B cell (primary cell): ENCODE measurements at regions not wholly inside any gene's neighbourhood (a gene's known extent, or its start where the extent isn't known, plus 50 kb on each side); places are given as distances from the start of the nearest gene placed in this dataset.

Experiments used
- EZH2 ChIP-seq: IDR thresholded peaks from 2 replicates; pipeline ENCODE4 v1.6.1; 2012; ENCODE audit warnings: borderline replicate concordance, low read depth, mild to moderate bottlenecking, moderate library complexity, low read length; ENCODE audit not compliant: insufficient read depth, poor library complexity, severe bottlenecking
- TF ChIP-seq, protein P1 (sequence below): fragments of 200-600 bp; IDR thresholded peaks from one replicate; pipeline ENCODE4 v1.8.0; 2022; ENCODE audit warnings: antibody characterized with exemption, mild to moderate bottlenecking

- no peak for TF ChIP-seq EZH2
- TF ChIP-seq, protein P1, sequence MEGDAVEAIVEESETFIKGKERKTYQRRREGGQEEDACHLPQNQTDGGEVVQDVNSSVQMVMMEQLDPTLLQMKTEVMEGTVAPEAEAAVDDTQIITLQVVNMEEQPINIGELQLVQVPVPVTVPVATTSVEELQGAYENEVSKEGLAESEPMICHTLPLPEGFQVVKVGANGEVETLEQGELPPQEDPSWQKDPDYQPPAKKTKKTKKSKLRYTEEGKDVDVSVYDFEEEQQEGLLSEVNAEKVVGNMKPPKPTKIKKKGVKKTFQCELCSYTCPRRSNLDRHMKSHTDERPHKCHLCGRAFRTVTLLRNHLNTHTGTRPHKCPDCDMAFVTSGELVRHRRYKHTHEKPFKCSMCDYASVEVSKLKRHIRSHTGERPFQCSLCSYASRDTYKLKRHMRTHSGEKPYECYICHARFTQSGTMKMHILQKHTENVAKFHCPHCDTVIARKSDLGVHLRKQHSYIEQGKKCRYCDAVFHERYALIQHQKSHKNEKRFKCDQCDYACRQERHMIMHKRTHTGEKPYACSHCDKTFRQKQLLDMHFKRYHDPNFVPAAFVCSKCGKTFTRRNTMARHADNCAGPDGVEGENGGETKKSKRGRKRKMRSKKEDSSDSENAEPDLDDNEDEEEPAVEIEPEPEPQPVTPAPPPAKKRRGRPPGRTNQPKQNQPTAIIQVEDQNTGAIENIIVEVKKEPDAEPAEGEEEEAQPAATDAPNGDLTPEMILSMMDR: no peak
Measured at GRCh38 chr5:126097876-126098275, 325.3 kb upstream of the GRAMD2B start.
